NB4 (cell line): ENCODE measurements at regions not wholly inside any gene's neighbourhood (a gene's known extent, or its start where the extent isn't known, plus 50 kb on each side); places are given as distances from the start of the nearest gene placed in this dataset.

ENCODE experiments used
- POLR2A ChIP-seq: IDR thresholded peaks from 2 replicates; pipeline ENCODE4 v1.6.1; 2011; ENCODE audit warnings: mild to moderate bottlenecking; ENCODE audit not compliant: insufficient read length; ENCODE audit errors: extremely low read depth
- TF ChIP-seq, protein P1 (sequence below): IDR thresholded peaks from one replicate; pipeline ENCODE4 v1.5.1; 2012; ENCODE audit warnings: low read depth, low read length
- TF ChIP-seq, protein P2 (sequence below): IDR thresholded peaks from 2 replicates; pipeline ENCODE4 v1.6.1; 2011; ENCODE audit warnings: low read depth, low read length

DNA sequence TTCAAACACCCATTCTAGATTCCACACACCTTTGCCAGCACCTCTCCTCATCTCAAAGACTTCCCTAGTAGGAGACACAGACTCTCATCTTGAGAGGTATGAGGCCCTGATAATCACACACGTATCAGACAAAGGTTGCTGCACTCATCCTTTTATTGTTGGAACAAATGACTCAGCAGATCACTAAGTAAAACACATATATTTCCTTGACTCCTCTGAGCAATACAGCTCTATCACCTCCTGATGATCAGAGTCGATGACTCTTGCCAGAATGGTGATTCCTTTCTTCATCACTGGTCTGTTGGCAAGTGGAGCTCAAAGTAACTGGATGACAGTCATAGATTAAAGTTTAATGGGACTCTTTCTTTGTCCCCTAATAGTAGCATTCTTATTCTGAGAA is 1049.2 kb upstream of the ZEB2 start:
- TF ChIP-seq, protein P1, sequence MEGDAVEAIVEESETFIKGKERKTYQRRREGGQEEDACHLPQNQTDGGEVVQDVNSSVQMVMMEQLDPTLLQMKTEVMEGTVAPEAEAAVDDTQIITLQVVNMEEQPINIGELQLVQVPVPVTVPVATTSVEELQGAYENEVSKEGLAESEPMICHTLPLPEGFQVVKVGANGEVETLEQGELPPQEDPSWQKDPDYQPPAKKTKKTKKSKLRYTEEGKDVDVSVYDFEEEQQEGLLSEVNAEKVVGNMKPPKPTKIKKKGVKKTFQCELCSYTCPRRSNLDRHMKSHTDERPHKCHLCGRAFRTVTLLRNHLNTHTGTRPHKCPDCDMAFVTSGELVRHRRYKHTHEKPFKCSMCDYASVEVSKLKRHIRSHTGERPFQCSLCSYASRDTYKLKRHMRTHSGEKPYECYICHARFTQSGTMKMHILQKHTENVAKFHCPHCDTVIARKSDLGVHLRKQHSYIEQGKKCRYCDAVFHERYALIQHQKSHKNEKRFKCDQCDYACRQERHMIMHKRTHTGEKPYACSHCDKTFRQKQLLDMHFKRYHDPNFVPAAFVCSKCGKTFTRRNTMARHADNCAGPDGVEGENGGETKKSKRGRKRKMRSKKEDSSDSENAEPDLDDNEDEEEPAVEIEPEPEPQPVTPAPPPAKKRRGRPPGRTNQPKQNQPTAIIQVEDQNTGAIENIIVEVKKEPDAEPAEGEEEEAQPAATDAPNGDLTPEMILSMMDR = no peak
- no peak for TF ChIP-seq POLR2A
- TF ChIP-seq, protein P2, sequence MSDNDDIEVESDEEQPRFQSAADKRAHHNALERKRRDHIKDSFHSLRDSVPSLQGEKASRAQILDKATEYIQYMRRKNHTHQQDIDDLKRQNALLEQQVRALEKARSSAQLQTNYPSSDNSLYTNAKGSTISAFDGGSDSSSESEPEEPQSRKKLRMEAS = no peak
